Ectodermal cell (in vitro differentiated cells): ENCODE measurements at regions not wholly inside any gene's neighbourhood (a gene's known extent, or its start where the extent isn't known, plus 50 kb on each side); places are given as distances from the start of the nearest gene placed in this dataset.

ENCODE experiments used
- H3K27ac ChIP-seq: 2 replicates; pipeline ENCODE4 v1.7.0; 2013; ENCODE audit warnings: mild to moderate bottlenecking, low read depth, low read length; ENCODE audit not compliant: insufficient read depth, poor library complexity, severe bottlenecking
- H3K27me3 ChIP-seq: 2 replicates; pipeline ENCODE4 v1.7.0; 2013; ENCODE audit warnings: mild to moderate bottlenecking, low read length; ENCODE audit not compliant: insufficient read depth, control insufficient read depth, poor library complexity, severe bottlenecking
- H3K36me3 ChIP-seq: one replicate; pipeline ENCODE4 v1.7.0; 2013; ENCODE audit warnings: low read length; ENCODE audit not compliant: control insufficient read depth, insufficient read depth
- H3K4me1 ChIP-seq: one replicate; pipeline ENCODE4 v1.7.0; 2013; ENCODE audit warnings: low read length; ENCODE audit not compliant: control insufficient read depth, insufficient read depth
- H3K4me3 ChIP-seq: 2 replicates; pipeline ENCODE4 v1.7.0; 2013; ENCODE audit warnings: low read depth, low read length, control low read depth; ENCODE audit not compliant: insufficient read depth
- H3K9me3 ChIP-seq: 2 replicates; pipeline ENCODE4 v1.7.0; 2013; ENCODE audit warnings: mild to moderate bottlenecking, low read length, moderate library complexity; ENCODE audit not compliant: control insufficient read depth
- WGBS, 2 experiments: methylation state at CpG; one replicate each; pipeline ENCODE4 v1.1.7; 2013; ENCODE audit warnings: missing lambda C conversion rate in 2 of 2; 5-methylcytosine and 5-hydroxymethylcytosine counted together

- Histone ChIP-seq H3K27ac (no peak overlapping the region), H3K4me3 (no peak overlapping the region), H3K4me1 (no peaks in the 10 kb centered on the region), H3K36me3 (no peaks in the 10 kb centered on the region), H3K27me3 (no peaks in the 10 kb centered on the region), H3K9me3 (no peaks in the 10 kb centered on the region)
- WGBS, 2 experiments: 72 to 74% methylated on average over 8 of the region's 8 CpGs
Observed at GRCh38 chr11:134822897-134823296, 410.9 kb upstream of the B3GAT1 start.

- Histone ChIP-seq H3K27me3 (no peaks in the 10 kb centered on the region), H3K27ac (no peak overlapping the region), H3K9me3 (no peaks in the 10 kb centered on the region), H3K36me3 (no peaks in the 10 kb centered on the region), H3K4me3 (no peak overlapping the region), H3K4me1 (no peaks in the 10 kb centered on the region)
- 81 to 83% methylated on average over 4 of the region's 4 CpGs for WGBS, 2 experiments
Observed at GRCh38 chr11:134821422-134821821, 409.4 kb upstream of the B3GAT1 start.

- Histone ChIP-seq H3K9me3 (no peaks in the 10 kb centered on the region), H3K36me3 (no peaks in the 10 kb centered on the region), H3K4me3 (no peak overlapping the region), H3K4me1 (no peaks in the 10 kb centered on the region), H3K27me3 (no peaks in the 10 kb centered on the region), H3K27ac (no peak overlapping the region)
- WGBS, 2 experiments: 51 to 55% methylated on average over 7 of the region's 7 CpGs
Observed at GRCh38 chr11:134819041-134819440, 407.0 kb upstream of the B3GAT1 start.

- no peak overlapping the region for H3K27ac ChIP-seq
- H3K9me3 ChIP-seq: no peaks in the 10 kb centered on the region
- 63 to 68% methylated on average over 5 of the region's 5 CpGs for WGBS, 2 experiments
- no peak overlapping the region for H3K4me3 ChIP-seq
- H3K36me3 ChIP-seq: no peaks in the 10 kb centered on the region
- no peaks in the 10 kb centered on the region for H3K27me3 ChIP-seq
- H3K4me1 ChIP-seq: no peaks in the 10 kb centered on the region
Observed at GRCh38 chr11:134818516-134818915, 406.5 kb upstream of the B3GAT1 start.

- Histone ChIP-seq H3K4me1 (no peaks in the 10 kb centered on the region), H3K36me3 (no peaks in the 10 kb centered on the region), H3K27ac (no peak overlapping the region), H3K27me3 (no peaks in the 10 kb centered on the region), H3K4me3 (no peak overlapping the region), H3K9me3 (no peaks in the 10 kb centered on the region)
- WGBS, 2 experiments: 98 to 100% methylated on average over 2 of the region's 2 CpGs
Observed at GRCh38 chr11:134815404-134815803, 403.4 kb upstream of the B3GAT1 start.

- Histone ChIP-seq H3K27ac (no peak overlapping the region), H3K4me1 (no peaks in the 10 kb centered on the region), H3K27me3 (no peaks in the 10 kb centered on the region), H3K9me3 (no peaks in the 10 kb centered on the region), H3K36me3 (no peaks in the 10 kb centered on the region), H3K4me3 (no peak overlapping the region)
- WGBS, 2 experiments: 87 to 92% methylated on average over 4 of the region's 4 CpGs
Observed at GRCh38 chr11:134807997-134808396, 396.0 kb upstream of the B3GAT1 start.

GRCh38 chr11:134802598-134802997, 390.6 kb upstream of the B3GAT1 start:
- Histone ChIP-seq H3K9me3 (no peaks in the 10 kb centered on the region), H3K27ac (peak overlapping the region; percentile 64)

GRCh38 chr11:134802116-134802515, 390.1 kb upstream of the B3GAT1 start:
- Histone ChIP-seq H3K4me1 (peaks cover 17% of the 10 kb centered on the region), H3K27me3 (no peaks in the 10 kb centered on the region), H3K36me3 (no peaks in the 10 kb centered on the region), H3K27ac (peak overlapping the region; percentile 64), H3K9me3 (no peaks in the 10 kb centered on the region), H3K4me3 (no peak overlapping the region)
- 9 to 26% methylated on average over 5 to 6 of the region's 6 CpGs for WGBS, 2 experiments

More at GRCh38 chr11:134802598-134802997, 390.6 kb upstream of the B3GAT1 start:
- Histone ChIP-seq H3K36me3 (no peaks in the 10 kb centered on the region), H3K4me3 (no peak overlapping the region), H3K4me1 (peaks cover 17% of the 10 kb centered on the region), H3K27me3 (no peaks in the 10 kb centered on the region)
- 94 to 95% methylated on average over 2 to 3 of the region's 3 CpGs for WGBS, 2 experiments

- Histone ChIP-seq H3K27me3 (no peaks in the 10 kb centered on the region), H3K9me3 (no peaks in the 10 kb centered on the region), H3K27ac (peak overlapping the region; percentile 64), H3K36me3 (no peaks in the 10 kb centered on the region), H3K4me3 (no peak overlapping the region), H3K4me1 (peaks cover 17% of the 10 kb centered on the region)
- 18 to 20% methylated on average over 5 of the region's 5 CpGs for WGBS, 2 experiments
Observed at GRCh38 chr11:134801570-134801969, 389.5 kb upstream of the B3GAT1 start.

GRCh38 chr11:134800826-134801225, 388.8 kb upstream of the B3GAT1 start:
- no peaks in the 10 kb centered on the region for H3K27me3 ChIP-seq
- H3K27ac ChIP-seq: no peak overlapping the region
- H3K9me3 ChIP-seq: no peaks in the 10 kb centered on the region
- H3K4me3 ChIP-seq: no peak overlapping the region
- 67 to 72% methylated on average over 11 of the region's 11 CpGs for WGBS, 2 experiments
- H3K4me1 ChIP-seq: peaks cover 17% of the 10 kb centered on the region
- no peaks in the 10 kb centered on the region for H3K36me3 ChIP-seq

GRCh38 chr11:134800130-134800529, 388.1 kb upstream of the B3GAT1 start:
- WGBS, 2 experiments: 88 to 90% methylated on average over 17 of the region's 17 CpGs
- H3K9me3 ChIP-seq: no peaks in the 10 kb centered on the region
- H3K27ac ChIP-seq: no peak overlapping the region
- H3K4me3 ChIP-seq: no peak overlapping the region
- no peaks in the 10 kb centered on the region for H3K27me3 ChIP-seq
- H3K4me1 ChIP-seq: peaks cover 17% of the 10 kb centered on the region
- H3K36me3 ChIP-seq: no peaks in the 10 kb centered on the region
